HUES48 (cell line): ENCODE measurements at regions not wholly inside any gene's neighbourhood (a gene's known extent, or its start where the extent isn't known, plus 50 kb on each side); places are given as distances from the start of the nearest gene placed in this dataset.

Source experiments
- H3K27ac ChIP-seq: one replicate; pipeline ENCODE4 v1.7.0; 2013; ENCODE audit warnings: low read depth, low read length, inconsistent platforms
- H3K27me3 ChIP-seq: 2 replicates; pipeline ENCODE4 v1.6.1; 2013; ENCODE audit warnings: mild to moderate bottlenecking, low read length; ENCODE audit not compliant: control insufficient read depth, insufficient read depth
- H3K36me3 ChIP-seq: 2 replicates; pipeline ENCODE4 v1.6.1; 2013; ENCODE audit warnings: low read length; ENCODE audit not compliant: control insufficient read depth, insufficient read depth
- H3K4me1 ChIP-seq: 2 replicates; pipeline ENCODE4 v1.6.1; 2013; ENCODE audit warnings: mild to moderate bottlenecking, low read length; ENCODE audit not compliant: control insufficient read depth, insufficient read depth
- H3K4me3 ChIP-seq: 2 replicates; pipeline ENCODE4 v1.5.1; 2013; ENCODE audit warnings: mild to moderate bottlenecking, low read depth, low read length
- H3K9ac ChIP-seq: 2 replicates; pipeline ENCODE4 v1.6.1; 2013; ENCODE audit warnings: mild to moderate bottlenecking, low read depth, low read length, moderate library complexity
- H3K9me3 ChIP-seq: 2 replicates; pipeline ENCODE4 v1.6.1; 2013; ENCODE audit warnings: low read length; ENCODE audit not compliant: control insufficient read depth, insufficient read depth

- Histone ChIP-seq H3K27me3 (no peaks in the 10 kb centered on the region), H3K4me1 (no peaks in the 10 kb centered on the region), H3K4me3 (no peak overlapping the region), H3K9me3 (peaks cover 7% of the 10 kb centered on the region; the same call in 1 of the 2 replicates), H3K9ac (no peak overlapping the region), H3K27ac (no peak overlapping the region), H3K36me3 (no peaks in the 10 kb centered on the region)
Observed at GRCh38 chr13:37274569-37275497, 169.4 kb upstream of the CSNK1A1L start.

GRCh38 chr13:37273836-37274235, 168.4 kb upstream of the CSNK1A1L start:
- Histone ChIP-seq H3K9ac (no peak overlapping the region), H3K36me3 (no peaks in the 10 kb centered on the region), H3K9me3 (peaks cover 3% of the 10 kb centered on the region; the same call in 1 of the 2 replicates), H3K27ac (no peak overlapping the region), H3K4me1 (no peaks in the 10 kb centered on the region), H3K4me3 (no peak overlapping the region), H3K27me3 (no peaks in the 10 kb centered on the region)

DNA sequence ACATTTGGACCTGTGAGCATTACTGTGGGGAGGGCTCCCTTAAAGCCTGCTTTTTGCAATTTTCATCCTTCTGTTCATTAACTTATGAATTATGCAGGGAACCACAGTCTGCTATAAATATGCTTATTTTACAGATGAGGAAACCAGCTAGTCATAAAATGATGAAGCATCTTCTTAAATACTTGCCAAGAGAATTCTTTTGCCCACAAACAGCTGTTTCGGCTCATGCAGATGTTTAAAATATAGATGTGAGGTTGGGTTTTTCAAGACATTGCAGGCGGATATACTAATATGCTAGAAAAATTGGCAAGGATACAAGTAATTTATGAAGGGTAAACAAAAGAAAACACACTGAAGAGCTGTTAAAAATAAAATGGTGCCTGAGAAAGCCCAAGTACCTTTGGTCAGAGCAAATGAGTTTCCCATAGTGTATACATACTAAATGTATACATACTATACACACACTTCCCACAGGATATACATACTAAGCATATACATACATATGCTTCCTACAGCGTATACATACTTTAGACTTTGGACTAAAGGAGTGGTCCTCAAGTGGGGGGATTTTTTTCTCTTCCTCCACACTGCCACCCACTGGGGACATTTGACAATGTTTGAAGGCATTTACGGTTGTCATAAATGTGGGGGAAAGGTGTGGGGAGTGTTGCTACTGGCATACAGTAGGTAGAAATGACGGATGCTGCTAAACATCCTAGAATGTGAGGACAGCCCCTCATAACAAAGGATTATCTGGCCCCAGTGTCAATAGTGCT, 164.9 kb upstream of the CSNK1A1L start:
- H3K9me3 ChIP-seq: no peaks in the 10 kb centered on the region
- H3K9ac ChIP-seq: no peak overlapping the region
- no peak overlapping the region for H3K4me3 ChIP-seq
- H3K4me1 ChIP-seq: no peaks in the 10 kb centered on the region
- no peaks in the 10 kb centered on the region for H3K36me3 ChIP-seq
- H3K27me3 ChIP-seq: no peaks in the 10 kb centered on the region
- H3K27ac ChIP-seq: no peak overlapping the region

DNA sequence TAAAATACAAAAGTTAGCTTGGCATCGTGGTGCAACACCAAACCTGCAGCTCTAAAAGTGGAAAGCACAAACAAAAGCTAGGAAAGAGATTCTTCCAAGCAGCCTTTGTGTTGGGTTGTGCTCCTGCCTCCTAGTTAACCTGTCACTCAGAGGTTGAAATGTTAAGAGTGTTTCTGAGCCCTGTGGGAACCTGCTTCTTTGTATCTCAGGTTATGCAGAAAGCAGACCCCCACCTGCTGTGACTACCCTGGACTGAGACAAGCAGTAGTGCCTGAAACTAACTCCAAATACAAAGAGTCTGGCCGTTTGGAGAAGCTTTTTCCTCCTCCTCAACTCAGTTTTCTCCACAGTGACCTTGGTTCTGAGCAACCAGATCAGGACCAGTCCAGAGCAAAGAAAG, 158.4 kb upstream of the CSNK1A1L start:
- H3K36me3 ChIP-seq: no peaks in the 10 kb centered on the region
- 0 out of 2 replicates have a peak, but pooled peaks cover 5% of the 10 kb centered on the region for H3K9me3 ChIP-seq
- H3K4me3 ChIP-seq: no peak overlapping the region
- no peak overlapping the region for H3K9ac ChIP-seq
- no peaks in the 10 kb centered on the region for H3K4me1 ChIP-seq
- no peak overlapping the region for H3K27ac ChIP-seq
- no peaks in the 10 kb centered on the region for H3K27me3 ChIP-seq

- no peaks in the 10 kb centered on the region for H3K4me1 ChIP-seq
- H3K4me3 ChIP-seq: no peak overlapping the region
- no peak overlapping the region for H3K9ac ChIP-seq
- H3K27ac ChIP-seq: no peak overlapping the region
- no peaks in the 10 kb centered on the region for H3K36me3 ChIP-seq
- no peaks in the 10 kb centered on the region for H3K27me3 ChIP-seq
- H3K9me3 ChIP-seq: 0 out of 2 replicates have a peak, but pooled peaks cover 5% of the 10 kb centered on the region
Observed at GRCh38 chr13:37257706-37258105, 152.2 kb upstream of the CSNK1A1L start.

- Histone ChIP-seq H3K9me3 (0 out of 2 replicates have a peak, but pooled peaks cover 5% of the 10 kb centered on the region), H3K9ac (no peak overlapping the region), H3K4me1 (no peaks in the 10 kb centered on the region), H3K27ac (no peak overlapping the region), H3K36me3 (no peaks in the 10 kb centered on the region), H3K4me3 (no peak overlapping the region), H3K27me3 (no peaks in the 10 kb centered on the region)
Observed at GRCh38 chr13:37257051-37257450, 151.6 kb upstream of the CSNK1A1L start.

GRCh38 chr13:37241786-37242185, 136.3 kb upstream of the CSNK1A1L start:
- no peak overlapping the region for H3K4me3 ChIP-seq
- H3K9ac ChIP-seq: no peak overlapping the region
- H3K36me3 ChIP-seq: no peaks in the 10 kb centered on the region
- no peaks in the 10 kb centered on the region for H3K9me3 ChIP-seq
- no peak overlapping the region for H3K27ac ChIP-seq
- no peaks in the 10 kb centered on the region for H3K4me1 ChIP-seq
- H3K27me3 ChIP-seq: no peaks in the 10 kb centered on the region

DNA sequence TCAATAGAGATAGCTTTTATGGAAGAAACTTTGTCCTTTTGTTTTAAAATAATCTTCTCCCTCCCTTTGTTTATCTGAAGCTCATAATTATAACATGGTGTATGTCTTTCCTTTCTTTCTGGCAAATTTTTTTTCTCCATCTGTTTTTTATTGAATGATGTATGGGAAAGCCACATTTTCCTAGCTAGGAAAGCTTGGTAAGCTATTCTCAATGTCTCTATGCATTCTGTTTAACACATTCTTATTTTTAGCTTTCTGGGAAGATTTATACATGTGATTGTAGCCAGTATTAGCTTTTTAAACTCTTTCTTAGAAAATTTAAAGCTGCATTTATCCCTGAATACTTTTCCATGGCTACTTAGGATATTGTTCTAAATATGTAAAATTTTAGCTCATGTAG, 124.9 kb upstream of the CSNK1A1L start:
- H3K4me1 ChIP-seq: no peaks in the 10 kb centered on the region
- H3K27me3 ChIP-seq: no peaks in the 10 kb centered on the region
- no peak overlapping the region for H3K27ac ChIP-seq
- H3K4me3 ChIP-seq: no peak overlapping the region
- H3K9me3 ChIP-seq: no peaks in the 10 kb centered on the region
- H3K36me3 ChIP-seq: no peaks in the 10 kb centered on the region
- no peak overlapping the region for H3K9ac ChIP-seq

- Histone ChIP-seq H3K4me3 (no peak overlapping the region), H3K9ac (no peak overlapping the region), H3K9me3 (no peaks in the 10 kb centered on the region), H3K36me3 (no peaks in the 10 kb centered on the region), H3K27me3 (no peaks in the 10 kb centered on the region), H3K27ac (no peak overlapping the region), H3K4me1 (no peaks in the 10 kb centered on the region)
Observed at GRCh38 chr13:37229931-37230330, 124.5 kb upstream of the CSNK1A1L start.

GRCh38 chr13:37226971-37227370, 121.5 kb upstream of the CSNK1A1L start:
- Histone ChIP-seq H3K27ac (no peak overlapping the region), H3K9ac (no peak overlapping the region), H3K27me3 (no peaks in the 10 kb centered on the region), H3K36me3 (no peaks in the 10 kb centered on the region), H3K9me3 (no peaks in the 10 kb centered on the region), H3K4me1 (no peaks in the 10 kb centered on the region), H3K4me3 (no peak overlapping the region)
